HEK293 (cell line): ENCODE measurements at regions not wholly inside any gene's neighbourhood (a gene's known extent, or its start where the extent isn't known, plus 50 kb on each side); places are given as distances from the start of the nearest gene placed in this dataset.

ENCODE experiments used
- MYNN ChIP-seq: fragments of 450-650 bp; formaldehyde crosslinking; IDR thresholded peaks from 2 replicates; pipeline ENCODE4 v1.5.1; 2016; ENCODE audit warnings: missing biosample characterization, missing genetic modification characterization, borderline replicate concordance
- TRIM28 ChIP-seq: IDR thresholded peaks from 2 replicates; pipeline ENCODE4 v1.6.1; 2011; ENCODE audit warnings: low read length, control low read depth, borderline replicate concordance
- ZNF24 ChIP-seq: fragments of 450-650 bp; formaldehyde crosslinking; IDR thresholded peaks from 2 replicates; pipeline ENCODE4 v1.5.1; 2016; ENCODE audit warnings: missing biosample characterization, missing genetic modification characterization
- ZNF629 ChIP-seq: fragments of 450-650 bp; formaldehyde crosslinking; IDR thresholded peaks from 2 replicates; pipeline ENCODE4 v1.5.1; 2017; ENCODE audit warnings: missing biosample characterization, missing genetic modification characterization
- ZNF654 ChIP-seq: fragments of 450-650 bp; formaldehyde crosslinking; IDR thresholded peaks from 2 replicates; pipeline ENCODE4 v1.5.1; 2016; ENCODE audit warnings: low read depth, missing biosample characterization, missing genetic modification characterization
- ZNF777 ChIP-seq: fragments of 450-650 bp; formaldehyde crosslinking; IDR thresholded peaks from 2 replicates; pipeline ENCODE4 v1.5.1; 2017; ENCODE audit warnings: missing biosample characterization, missing genetic modification characterization, borderline replicate concordance
- TF ChIP-seq, protein P1 (sequence below): fragments of 450-650 bp; formaldehyde crosslinking; IDR thresholded peaks from 2 replicates; pipeline ENCODE4 v1.5.1; 2016; ENCODE audit warnings: missing biosample characterization, missing genetic modification characterization
- TF ChIP-seq, protein P2 (sequence below): fragments of 450-650 bp; formaldehyde crosslinking; IDR thresholded peaks from 2 replicates; pipeline ENCODE4 v1.5.1; 2016; ENCODE audit warnings: missing biosample characterization, missing genetic modification characterization

GRCh38 chr14:89500303-89500702, 83.3 kb upstream of the FOXN3 start:
- TF ChIP-seq TRIM28 (no peak), ZNF777 (tag by site-specific recombination) (no peak), ZNF654 (tag by site-specific recombination) (no peak), ZNF24 (tag by site-specific recombination) (no peak), ZNF629 (tag by site-specific recombination) (no peak), MYNN (tag by site-specific recombination) (no peak)
- TF ChIP-seq, protein P1, sequence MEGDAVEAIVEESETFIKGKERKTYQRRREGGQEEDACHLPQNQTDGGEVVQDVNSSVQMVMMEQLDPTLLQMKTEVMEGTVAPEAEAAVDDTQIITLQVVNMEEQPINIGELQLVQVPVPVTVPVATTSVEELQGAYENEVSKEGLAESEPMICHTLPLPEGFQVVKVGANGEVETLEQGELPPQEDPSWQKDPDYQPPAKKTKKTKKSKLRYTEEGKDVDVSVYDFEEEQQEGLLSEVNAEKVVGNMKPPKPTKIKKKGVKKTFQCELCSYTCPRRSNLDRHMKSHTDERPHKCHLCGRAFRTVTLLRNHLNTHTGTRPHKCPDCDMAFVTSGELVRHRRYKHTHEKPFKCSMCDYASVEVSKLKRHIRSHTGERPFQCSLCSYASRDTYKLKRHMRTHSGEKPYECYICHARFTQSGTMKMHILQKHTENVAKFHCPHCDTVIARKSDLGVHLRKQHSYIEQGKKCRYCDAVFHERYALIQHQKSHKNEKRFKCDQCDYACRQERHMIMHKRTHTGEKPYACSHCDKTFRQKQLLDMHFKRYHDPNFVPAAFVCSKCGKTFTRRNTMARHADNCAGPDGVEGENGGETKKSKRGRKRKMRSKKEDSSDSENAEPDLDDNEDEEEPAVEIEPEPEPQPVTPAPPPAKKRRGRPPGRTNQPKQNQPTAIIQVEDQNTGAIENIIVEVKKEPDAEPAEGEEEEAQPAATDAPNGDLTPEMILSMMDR (tag by site-specific recombination): no peak
- TF ChIP-seq, protein P2, sequence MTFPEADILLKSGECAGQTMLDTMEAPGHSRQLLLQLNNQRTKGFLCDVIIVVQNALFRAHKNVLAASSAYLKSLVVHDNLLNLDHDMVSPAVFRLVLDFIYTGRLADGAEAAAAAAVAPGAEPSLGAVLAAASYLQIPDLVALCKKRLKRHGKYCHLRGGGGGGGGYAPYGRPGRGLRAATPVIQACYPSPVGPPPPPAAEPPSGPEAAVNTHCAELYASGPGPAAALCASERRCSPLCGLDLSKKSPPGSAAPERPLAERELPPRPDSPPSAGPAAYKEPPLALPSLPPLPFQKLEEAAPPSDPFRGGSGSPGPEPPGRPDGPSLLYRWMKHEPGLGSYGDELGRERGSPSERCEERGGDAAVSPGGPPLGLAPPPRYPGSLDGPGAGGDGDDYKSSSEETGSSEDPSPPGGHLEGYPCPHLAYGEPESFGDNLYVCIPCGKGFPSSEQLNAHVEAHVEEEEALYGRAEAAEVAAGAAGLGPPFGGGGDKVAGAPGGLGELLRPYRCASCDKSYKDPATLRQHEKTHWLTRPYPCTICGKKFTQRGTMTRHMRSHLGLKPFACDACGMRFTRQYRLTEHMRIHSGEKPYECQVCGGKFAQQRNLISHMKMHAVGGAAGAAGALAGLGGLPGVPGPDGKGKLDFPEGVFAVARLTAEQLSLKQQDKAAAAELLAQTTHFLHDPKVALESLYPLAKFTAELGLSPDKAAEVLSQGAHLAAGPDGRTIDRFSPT (tag by site-specific recombination): no peak
